OCI-LY3 (cell line): ENCODE measurements at regions not wholly inside any gene's neighbourhood (a gene's known extent, or its start where the extent isn't known, plus 50 kb on each side); places are given as distances from the start of the nearest gene placed in this dataset.

Experiments used
- H2AFZ ChIP-seq: fragments of 200-600, 300-600 bp; shearing (Covaris generic); 2 replicates; pipeline ENCODE4 v1.6.0; 2014; ENCODE audit warnings: antibody characterized with exemption, low read depth, low read length
- H3K27ac ChIP-seq: fragments of 200-600, 300-600 bp; sonication (generic); 2 replicates; pipeline ENCODE4 v1.5.1; 2014; ENCODE audit warnings: mild to moderate bottlenecking, low read length, moderate library complexity, mixed read lengths
- H3K27me3 ChIP-seq: fragments of 200-600, 300-600 bp; sonication (generic); 2 replicates; pipeline ENCODE4 v1.6.1; 2014; ENCODE audit warnings: low read depth, low read length, mixed read lengths
- H3K36me3 ChIP-seq: fragments of 200-600, 300-600 bp; sonication (generic); replicated peaks from 2 replicates; pipeline ENCODE3; 2014; ENCODE audit warnings: low read depth, low read length, mixed read lengths
- H3K4me1 ChIP-seq: fragments of 300-600, 200-600 bp; sonication (generic); 2 replicates; pipeline ENCODE4 v1.6.1; 2014; ENCODE audit warnings: low read length, mixed read lengths
- H3K4me2 ChIP-seq: fragments of 200-600, 300-600 bp; sonication (generic); 2 replicates; pipeline ENCODE4 v1.6.1; 2014; ENCODE audit warnings: low read length, mixed read lengths
- H3K4me3 ChIP-seq: fragments of 300-600, 200-600 bp; sonication (generic); 2 replicates; pipeline ENCODE4 v1.5.1; 2014; ENCODE audit warnings: antibody characterized with exemption, mild to moderate bottlenecking, low read length, moderate library complexity
- H3K79me2 ChIP-seq: fragments of 300-600, 200-600 bp; shearing (Covaris generic); 2 replicates; pipeline ENCODE4 v1.6.1; 2014; ENCODE audit warnings: mild to moderate bottlenecking, low read length, mixed read lengths
- H3K9ac ChIP-seq: fragments of 300-600, 200-600 bp; shearing (Covaris generic); 2 replicates; pipeline ENCODE4 v1.6.0; 2014; ENCODE audit warnings: mild to moderate bottlenecking, low read length, moderate library complexity
- H3K9me3 ChIP-seq: fragments of 200-600, 300-600 bp; shearing (Covaris generic); 2 replicates; pipeline ENCODE4 v1.6.1; 2014; ENCODE audit warnings: low read length, mixed read lengths; ENCODE audit not compliant: insufficient read depth
- H4K20me1 ChIP-seq: fragments of 200-600, 300-600 bp; sonication (generic); 2 replicates; pipeline ENCODE4 v1.6.1; 2016; ENCODE audit warnings: low read length, mixed read lengths; ENCODE audit not compliant: insufficient read depth
- EZH2phosphoT487 ChIP-seq: fragments of 200-600 bp; shearing (Covaris generic); IDR thresholded peaks from 2 replicates; pipeline ENCODE4 v1.6.1; 2018; ENCODE audit warnings: antibody characterized with exemption, mixed run types, low read depth
- TF ChIP-seq, protein P1 (sequence below): fragments of 200-600, 300-600 bp; sonication (generic); IDR thresholded peaks from 2 replicates; pipeline ENCODE4 v1.5.1; 2014; ENCODE audit warnings: antibody characterized with exemption, low read length, low read depth

DNA sequence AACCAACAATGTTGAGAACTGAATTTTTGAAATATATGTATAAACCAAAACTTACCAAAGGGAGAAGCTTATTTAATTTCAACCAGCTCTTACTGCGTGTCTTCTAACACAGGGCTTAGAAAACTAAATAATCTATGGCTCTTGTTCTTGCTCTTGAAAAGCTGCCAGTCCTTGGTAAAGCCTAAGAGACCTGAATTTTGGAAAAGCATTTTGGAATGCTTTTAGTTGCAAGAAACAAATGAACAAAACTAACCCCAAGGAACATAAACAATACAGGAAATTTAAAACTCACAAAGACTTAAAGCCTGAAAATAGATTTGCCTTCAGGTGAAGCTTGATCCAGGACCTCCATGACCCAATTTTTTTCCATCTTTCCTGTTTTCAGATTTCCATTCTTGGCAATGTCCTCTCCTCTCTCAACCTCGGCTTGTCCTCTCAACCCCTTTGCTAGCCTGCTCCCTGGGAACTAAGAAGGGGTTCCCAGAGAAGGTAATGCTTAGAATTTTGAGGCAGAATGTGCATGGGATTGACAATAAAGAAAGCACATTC lies 169.8 kb upstream of the NCK2 start:
- Histone ChIP-seq H3K79me2 (no peaks in the 10 kb centered on the region), H3K27me3 (peaks cover 48% of the 10 kb centered on the region), H4K20me1 (peaks cover 4% of the 10 kb centered on the region; the same call in 1 of the 2 replicates), H3K9ac (no peak overlapping the region), H2AFZ (no peak overlapping the region), H3K9me3 (no peaks in the 10 kb centered on the region), H3K4me3 (no peak overlapping the region), H3K27ac (no peak overlapping the region), H3K4me2 (no peak overlapping the region), H3K4me1 (peaks cover 9% of the 10 kb centered on the region), H3K36me3 (no peaks in the 10 kb centered on the region)
- TF ChIP-seq, protein P1, sequence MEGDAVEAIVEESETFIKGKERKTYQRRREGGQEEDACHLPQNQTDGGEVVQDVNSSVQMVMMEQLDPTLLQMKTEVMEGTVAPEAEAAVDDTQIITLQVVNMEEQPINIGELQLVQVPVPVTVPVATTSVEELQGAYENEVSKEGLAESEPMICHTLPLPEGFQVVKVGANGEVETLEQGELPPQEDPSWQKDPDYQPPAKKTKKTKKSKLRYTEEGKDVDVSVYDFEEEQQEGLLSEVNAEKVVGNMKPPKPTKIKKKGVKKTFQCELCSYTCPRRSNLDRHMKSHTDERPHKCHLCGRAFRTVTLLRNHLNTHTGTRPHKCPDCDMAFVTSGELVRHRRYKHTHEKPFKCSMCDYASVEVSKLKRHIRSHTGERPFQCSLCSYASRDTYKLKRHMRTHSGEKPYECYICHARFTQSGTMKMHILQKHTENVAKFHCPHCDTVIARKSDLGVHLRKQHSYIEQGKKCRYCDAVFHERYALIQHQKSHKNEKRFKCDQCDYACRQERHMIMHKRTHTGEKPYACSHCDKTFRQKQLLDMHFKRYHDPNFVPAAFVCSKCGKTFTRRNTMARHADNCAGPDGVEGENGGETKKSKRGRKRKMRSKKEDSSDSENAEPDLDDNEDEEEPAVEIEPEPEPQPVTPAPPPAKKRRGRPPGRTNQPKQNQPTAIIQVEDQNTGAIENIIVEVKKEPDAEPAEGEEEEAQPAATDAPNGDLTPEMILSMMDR: no peak
- no peak for TF ChIP-seq EZH2phosphoT487

DNA sequence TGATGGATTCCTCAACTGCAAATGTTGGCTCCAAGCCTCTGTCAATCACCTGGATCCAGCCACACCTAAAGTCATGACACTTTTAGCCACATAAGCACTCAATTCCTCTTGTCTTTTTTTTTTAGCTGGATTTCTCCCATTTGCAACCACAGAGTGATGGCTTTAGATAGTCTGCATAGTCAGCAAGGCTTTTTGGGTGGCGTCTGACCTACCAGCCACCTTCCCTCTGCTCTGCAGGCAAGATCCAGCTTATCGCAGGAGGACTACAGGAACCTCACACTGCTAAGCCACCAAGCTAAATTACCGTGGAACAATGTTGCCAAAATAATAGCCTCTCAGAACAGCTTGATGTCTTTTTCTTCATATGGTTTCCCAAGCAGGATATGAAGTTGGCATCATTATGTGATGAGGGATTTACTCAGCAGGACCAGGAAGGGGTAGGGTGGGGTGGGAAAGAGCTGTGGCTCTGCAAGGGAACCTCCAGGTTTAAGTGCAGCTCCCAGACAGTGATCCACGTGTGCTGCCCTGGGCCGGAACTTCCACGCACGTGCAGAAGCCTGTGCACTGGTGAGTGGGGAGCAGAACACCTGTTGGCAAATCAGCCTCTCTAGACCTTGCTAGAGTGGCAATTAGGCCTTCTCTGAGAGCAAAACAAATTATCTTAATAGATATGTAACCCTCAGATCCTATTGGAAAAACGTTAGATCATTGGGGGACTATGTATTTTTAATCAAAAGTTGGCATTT lies 170.6 kb upstream of the NCK2 start:
- Histone ChIP-seq H3K79me2 (no peaks in the 10 kb centered on the region), H3K9ac (no peak overlapping the region), H3K27me3 (peaks cover 55% of the 10 kb centered on the region), H2AFZ (no peak overlapping the region), H3K9me3 (no peaks in the 10 kb centered on the region), H3K36me3 (no peaks in the 10 kb centered on the region), H3K4me3 (no peak overlapping the region), H3K27ac (no peak overlapping the region), H3K4me1 (peaks cover 9% of the 10 kb centered on the region), H4K20me1 (peaks cover 4% of the 10 kb centered on the region; the same call in 1 of the 2 replicates), H3K4me2 (no peak overlapping the region)
- TF ChIP-seq, protein P1: no peak
- no peak for TF ChIP-seq EZH2phosphoT487

DNA sequence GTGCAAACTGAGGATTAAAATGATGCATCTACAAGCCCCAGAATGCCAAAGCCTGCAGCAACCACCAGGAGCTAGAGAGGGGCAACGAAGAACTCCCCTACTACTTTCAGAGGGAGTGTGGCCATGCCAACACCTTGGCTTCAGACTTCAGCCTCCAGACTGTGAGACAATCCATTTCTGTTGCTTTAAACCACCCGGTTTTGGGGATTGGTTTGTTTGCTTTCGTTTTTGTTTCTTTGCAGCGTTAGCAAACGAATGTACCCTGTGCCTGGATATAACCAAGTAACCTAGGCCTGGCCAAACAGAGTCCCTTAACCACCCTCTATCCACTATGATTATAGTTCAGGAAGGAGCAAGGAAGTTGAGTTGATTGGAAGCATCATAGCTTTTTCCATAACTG lies 171.2 kb upstream of the NCK2 start:
- Histone ChIP-seq H3K9me3 (no peaks in the 10 kb centered on the region), H3K36me3 (no peaks in the 10 kb centered on the region), H3K9ac (no peak overlapping the region), H3K4me1 (peaks cover 9% of the 10 kb centered on the region), H2AFZ (no peak overlapping the region), H3K4me2 (no peak overlapping the region), H3K79me2 (no peaks in the 10 kb centered on the region), H3K27ac (no peak overlapping the region), H3K4me3 (no peak overlapping the region), H3K27me3 (peaks cover 55% of the 10 kb centered on the region), H4K20me1 (peaks cover 4% of the 10 kb centered on the region; the same call in 1 of the 2 replicates)
- TF ChIP-seq, protein P1: no peak
- TF ChIP-seq EZH2phosphoT487: no peak

GRCh38 chr2:105571445-105571987 lies 172.7 kb upstream of the FHL2 start:
- Histone ChIP-seq H3K27me3 (peaks cover 59% of the 10 kb centered on the region), H2AFZ (no peak overlapping the region), H4K20me1 (peaks cover 4% of the 10 kb centered on the region; the same call in 1 of the 2 replicates), H3K4me2 (no peak overlapping the region), H3K4me3 (no peak overlapping the region), H3K9ac (no peak overlapping the region), H3K36me3 (no peaks in the 10 kb centered on the region), H3K27ac (no peak overlapping the region), H3K79me2 (no peaks in the 10 kb centered on the region), H3K9me3 (no peaks in the 10 kb centered on the region), H3K4me1 (peaks cover 9% of the 10 kb centered on the region)
- TF ChIP-seq EZH2phosphoT487: no peak
